LNCaP clone FGC (cell line): ENCODE measurements at regions not wholly inside any gene's neighbourhood (a gene's known extent, or its start where the extent isn't known, plus 50 kb on each side); places are given as distances from the start of the nearest gene placed in this dataset.

Experiments used
- DNase-seq: peaks from one replicate; pipeline ENCODE4 v3.0.0-alpha.2; 2011; ENCODE audit warnings: low read depth
- H3K4me3 ChIP-seq: 2 replicates; pipeline ENCODE4 v1.5.1; 2011; ENCODE audit warnings: mild to moderate bottlenecking, low read depth, low read length, control low read depth
- TF ChIP-seq, protein P1 (sequence below): IDR thresholded peaks from 2 replicates; pipeline ENCODE4 v1.5.1; 2012; ENCODE audit warnings: mild to moderate bottlenecking; ENCODE audit not compliant: control insufficient read depth, insufficient read depth; ENCODE audit errors: extremely low read depth

DNA sequence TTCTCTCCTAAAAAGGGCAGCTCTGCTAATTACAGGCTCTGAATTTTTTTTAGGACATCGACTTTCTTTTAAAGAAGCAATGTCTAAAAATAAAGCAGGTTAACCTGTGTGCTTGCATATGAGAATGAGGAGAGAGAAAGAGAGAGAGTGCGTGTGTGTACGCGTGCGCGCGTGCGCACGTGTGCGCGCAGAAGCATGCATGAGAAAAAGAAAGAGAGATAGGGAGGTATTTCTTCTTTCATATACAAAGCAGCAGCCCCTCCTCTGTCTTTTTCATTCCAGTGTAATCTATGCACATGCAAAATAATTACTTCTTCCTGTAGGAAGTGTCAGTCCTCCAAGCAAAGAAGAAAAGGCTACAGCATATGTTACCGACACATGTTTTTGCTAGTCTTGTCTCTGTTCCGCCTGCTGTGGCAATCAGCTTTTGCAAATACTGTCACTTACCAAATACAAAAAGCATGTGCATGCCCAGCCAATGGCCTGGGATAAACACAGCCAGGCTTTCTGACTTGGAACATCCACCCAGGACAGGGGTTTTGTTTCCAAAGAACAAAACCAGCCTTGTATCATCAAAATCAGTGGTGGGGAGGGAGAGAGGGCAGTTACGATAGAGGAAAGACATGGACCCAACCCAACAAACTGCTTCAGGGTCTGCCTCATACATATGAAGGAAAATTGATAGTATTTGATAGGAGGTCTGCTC lies 252.3 kb upstream of the SLC24A2 start:
- TF ChIP-seq, protein P1, sequence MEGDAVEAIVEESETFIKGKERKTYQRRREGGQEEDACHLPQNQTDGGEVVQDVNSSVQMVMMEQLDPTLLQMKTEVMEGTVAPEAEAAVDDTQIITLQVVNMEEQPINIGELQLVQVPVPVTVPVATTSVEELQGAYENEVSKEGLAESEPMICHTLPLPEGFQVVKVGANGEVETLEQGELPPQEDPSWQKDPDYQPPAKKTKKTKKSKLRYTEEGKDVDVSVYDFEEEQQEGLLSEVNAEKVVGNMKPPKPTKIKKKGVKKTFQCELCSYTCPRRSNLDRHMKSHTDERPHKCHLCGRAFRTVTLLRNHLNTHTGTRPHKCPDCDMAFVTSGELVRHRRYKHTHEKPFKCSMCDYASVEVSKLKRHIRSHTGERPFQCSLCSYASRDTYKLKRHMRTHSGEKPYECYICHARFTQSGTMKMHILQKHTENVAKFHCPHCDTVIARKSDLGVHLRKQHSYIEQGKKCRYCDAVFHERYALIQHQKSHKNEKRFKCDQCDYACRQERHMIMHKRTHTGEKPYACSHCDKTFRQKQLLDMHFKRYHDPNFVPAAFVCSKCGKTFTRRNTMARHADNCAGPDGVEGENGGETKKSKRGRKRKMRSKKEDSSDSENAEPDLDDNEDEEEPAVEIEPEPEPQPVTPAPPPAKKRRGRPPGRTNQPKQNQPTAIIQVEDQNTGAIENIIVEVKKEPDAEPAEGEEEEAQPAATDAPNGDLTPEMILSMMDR, result no peak
- no peak overlapping the region for H3K4me3 ChIP-seq
- DNase-seq, result no peak

DNA sequence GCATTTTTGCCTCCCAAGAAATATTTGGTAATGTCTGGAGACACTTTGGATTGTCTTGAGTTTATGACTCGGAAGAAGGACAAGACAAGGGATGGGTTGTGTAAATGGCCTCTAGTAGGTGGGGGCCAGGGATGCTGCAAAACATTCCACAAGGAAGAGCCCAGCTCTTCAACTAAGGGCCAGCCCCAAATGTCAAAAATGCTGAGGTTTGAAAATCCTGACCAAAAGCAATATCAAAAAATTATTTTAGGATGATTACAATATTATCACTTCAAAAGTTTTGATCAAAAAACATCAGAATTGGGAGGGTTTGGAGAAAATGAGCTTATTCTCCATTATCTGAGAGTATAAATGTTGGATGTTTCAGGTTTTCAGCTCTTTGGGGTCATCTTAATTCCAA lies 248.9 kb upstream of the SLC24A2 start:
- DNase-seq, result no peak
- TF ChIP-seq, protein P1, result no peak
- H3K4me3 ChIP-seq, result no peak overlapping the region

DNA sequence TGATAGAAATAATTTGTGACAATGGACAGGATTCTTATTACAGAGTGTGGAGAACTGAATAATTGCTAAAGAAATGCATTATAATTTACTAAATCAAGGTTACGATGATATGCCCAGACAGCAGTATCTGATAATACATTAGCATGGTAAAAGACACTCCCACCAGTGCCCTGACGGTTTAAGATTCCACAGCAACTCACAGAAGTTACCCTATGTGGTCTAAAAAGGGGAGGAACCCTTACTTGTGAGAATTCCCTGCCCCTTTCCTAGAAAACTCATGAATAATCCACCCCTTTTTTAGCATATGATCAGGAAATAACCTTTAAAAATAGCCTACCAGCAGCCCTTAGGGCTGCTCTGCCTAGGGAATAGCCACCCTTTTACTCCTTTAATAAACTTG lies 244.7 kb upstream of the SLC24A2 start:
- TF ChIP-seq, protein P1, result no peak
- H3K4me3 ChIP-seq, result no peak overlapping the region
- DNase-seq, result no peak

- DNase-seq, result no peak
- H3K4me3 ChIP-seq, result no peak overlapping the region
- TF ChIP-seq, protein P1, result no peak
These were observed 243.7 kb upstream of the SLC24A2 start for GRCh38 chr9:20032413-20033006.

- TF ChIP-seq, protein P1, result no peak
- H3K4me3 ChIP-seq, result no peak overlapping the region
- DNase-seq, result no peak
These were observed 243.0 kb upstream of the SLC24A2 start for GRCh38 chr9:20031836-20032235.

DNA sequence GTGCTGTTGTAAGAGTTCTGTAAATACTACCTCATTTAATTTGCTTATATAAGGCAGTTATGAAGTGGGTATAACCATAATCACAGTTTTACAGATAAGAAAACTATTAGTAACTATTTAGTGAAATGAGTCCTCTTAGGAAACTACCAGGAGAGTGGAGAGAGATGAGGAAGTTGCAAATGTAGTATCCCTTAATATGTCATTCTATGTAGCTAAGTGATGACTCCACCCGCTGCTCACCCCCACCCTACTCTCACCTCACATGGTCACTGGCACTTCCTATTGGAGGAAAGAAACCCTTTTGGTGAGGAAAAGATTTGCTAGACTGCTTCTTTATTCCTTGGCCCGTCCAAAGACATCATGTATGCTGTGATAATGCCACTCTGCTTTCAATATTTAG lies 241.8 kb upstream of the SLC24A2 start:
- H3K4me3 ChIP-seq, result no peak overlapping the region
- TF ChIP-seq, protein P1, result no peak
- DNase-seq, result no peak

GRCh38 chr9:20030221-20030620 lies 241.4 kb upstream of the SLC24A2 start:
- H3K4me3 ChIP-seq, result no peak overlapping the region
- TF ChIP-seq, protein P1, result no peak

More at GRCh38 chr9:20030221-20030620, 241.4 kb upstream of the SLC24A2 start:
- DNase-seq, result no peak
